HepG2 (cell line): ENCODE measurements at regions not wholly inside any gene's neighbourhood (a gene's known extent, or its start where the extent isn't known, plus 50 kb on each side); places are given as distances from the start of the nearest gene placed in this dataset.

Experiments
- ATAC-seq: fragments of 200-7000 bp; cut with Tn5 transposase; 3 replicates; pipeline ENCODE4 v1.9.1; 2020; ENCODE audit warnings: mild to moderate bottlenecking, moderate library complexity
- BruUV-seq: library from RNA; stranded (reverse); fragments of 400-500 nt; replicated peaks from 2 replicates; lab custom pipeline; 2021; lab: Mats Ljungman, UMichigan
- CTCF ChIA-PET: fragments of 300-600 bp; formaldehyde crosslinking; extraction: SDS; loops from one replicate; lab custom pipeline; 2021; ENCODE audit warnings: low total read pairs, inconsistent platforms, low intra/inter-chr PET ratio; lab: Yijun Ruan, JAX
- POLR2A ChIA-PET: fragments of 350-600 bp; sonication (Branson Sonifier 250); formaldehyde crosslinking; loops from one replicate; lab custom pipeline; 2020; ENCODE audit warnings: antibody characterized with exemption, inconsistent platforms; lab: Yijun Ruan, JAX
- DNase-seq: peaks from one replicate; pipeline ENCODE4 v3.0.0-alpha.2; 2015; ENCODE audit warnings: low spot score
- FAIRE-seq: peaks from 3 replicates; lab custom pipeline; 2011; peaks lifted over from hg19 to GRCh38; lab: Jason Lieb, UNC
- H2AFZ ChIP-seq: one replicate; pipeline ENCODE4 v1.6.1; 2011; ENCODE audit warnings: low read length, inconsistent platforms
- H3K27ac ChIP-seq: fragments of 300-600 bp; 3 replicates; pipeline ENCODE4 v1.8.0; 2011; ENCODE audit warnings: mixed run types, mild to moderate bottlenecking, mixed read lengths, low read length, inconsistent platforms; ENCODE audit not compliant: insufficient read depth; ENCODE audit errors: extremely low read length
- H3K27me3 ChIP-seq, 2 experiments: fragments of 200-600 bp in 1 of 2; 2 replicates in 1 of 2; 3 replicates in 1 of 2; pipeline versions ENCODE4 v1.6.0 to v1.8.0; 2011; ENCODE audit warnings: low read length in 2 of 2, mild to moderate bottlenecking in 2 of 2, moderate library complexity in 2 of 2, inconsistent platforms in 1 of 2; ENCODE audit not compliant: insufficient read depth in 2 of 2, control insufficient read depth in 1 of 2
- H3K36me3 ChIP-seq, 2 experiments: fragments of 200-600 bp in 1 of 2; replicated peaks in 1 of 2; 2 replicates in 1 of 2; 3 replicates in 1 of 2; pipeline versions ENCODE4 v1.5.1 to v1.8.0; 2011; ENCODE audit warnings: low read length in 2 of 2, inconsistent platforms in 1 of 2; ENCODE audit not compliant: insufficient read depth in 2 of 2, control insufficient read depth in 1 of 2
- H3K4me1 ChIP-seq: 2 replicates; pipeline ENCODE4 v1.5.1; 2012; ENCODE audit warnings: low read length, inconsistent platforms; ENCODE audit not compliant: insufficient read depth
- H3K4me2 ChIP-seq: 2 replicates; pipeline ENCODE4 v1.6.0; 2011; ENCODE audit warnings: low read depth, low read length, inconsistent platforms
- H3K4me3 ChIP-seq, 3 experiments: fragments of 200-600 bp in 1 of 3; sonication (generic), shearing (Covaris generic) in 1 of 3; replicated peaks in 1 of 3; 2 replicates each; pipeline ENCODE4 v1.5.1; 2011 to 2016; ENCODE audit warnings: low read length in 3 of 3, inconsistent platforms in 2 of 3, low read depth in 2 of 3, mild to moderate bottlenecking in 2 of 3, control low read depth in 1 of 3, mixed read lengths in 1 of 3; ENCODE audit not compliant: insufficient read depth in 1 of 3
- H3K79me2 ChIP-seq: one replicate; pipeline ENCODE4 v1.6.1; 2011; ENCODE audit warnings: low read length, inconsistent platforms; ENCODE audit not compliant: insufficient read depth
- H3K9ac ChIP-seq: 2 replicates; pipeline ENCODE4 v1.6.0; 2011; ENCODE audit warnings: mild to moderate bottlenecking, low read depth, low read length, inconsistent platforms; ENCODE audit not compliant: insufficient read depth
- H3K9me3 ChIP-seq: 2 replicates; pipeline ENCODE4 v1.5.1; 2012; ENCODE audit warnings: mild to moderate bottlenecking, low read length
- H4K20me1 ChIP-seq: 2 replicates; pipeline ENCODE4 v1.6.0; 2011; ENCODE audit warnings: inconsistent platforms, mild to moderate bottlenecking, low read length, moderate library complexity; ENCODE audit not compliant: insufficient read depth
- ATF1 ChIP-seq: IDR thresholded peaks from 2 replicates; pipeline ENCODE4 v1.6.1; 2016; ENCODE audit warnings: mild to moderate bottlenecking, control low read depth
- CTCF ChIP-seq: sonication (generic); formaldehyde crosslinking; IDR thresholded peaks from 2 replicates; pipeline ENCODE4 v1.5.0; 2020; ENCODE audit warnings: mild to moderate bottlenecking, missing genetic modification reagents, moderate library complexity
- ETV6 ChIP-seq: sonication (generic); formaldehyde crosslinking; conservative IDR thresholded peaks from 2 replicates; pipeline ENCODE4 v1.4.0; 2020; ENCODE audit warnings: missing genetic modification reagents
- HNRNPLL ChIP-seq: fragments of 200-400 bp; formaldehyde crosslinking; IDR thresholded peaks from 2 replicates; pipeline ENCODE4 v1.6.1; 2017; ENCODE audit warnings: mild to moderate bottlenecking, low read depth, low read length; ENCODE audit not compliant: poor library complexity, severe bottlenecking
- HOXD1 ChIP-seq: sonication (generic); formaldehyde crosslinking; IDR thresholded peaks from 2 replicates; pipeline ENCODE4 v1.5.0; 2020; ENCODE audit warnings: missing genetic modification reagents
- MBD4 ChIP-seq: IDR thresholded peaks from 2 replicates; pipeline ENCODE4 v1.6.1; 2012; ENCODE audit warnings: low read length, inconsistent platforms, borderline replicate concordance
- ZFAT ChIP-seq: sonication (generic); formaldehyde crosslinking; conservative IDR thresholded peaks from 2 replicates; pipeline ENCODE4 v1.8.1; 2023; ENCODE audit warnings: missing genetic modification reagents, inconsistent platforms
- ZNF615 ChIP-seq: sonication (generic); formaldehyde crosslinking; IDR thresholded peaks from 2 replicates; pipeline ENCODE4 v1.5.0; 2020; ENCODE audit warnings: mild to moderate bottlenecking, missing genetic modification reagents, borderline replicate concordance
- ZNF850 ChIP-seq: sonication (generic); formaldehyde crosslinking; conservative IDR thresholded peaks from 2 replicates; pipeline ENCODE4 v1.9.0; 2021; ENCODE audit warnings: mild to moderate bottlenecking, missing genetic modification reagents
- WGBS: methylation state at CpG from one replicate; pipeline ENCODE4 v1.1.6; 2017; ENCODE audit warnings: low lambda C conversion rate; 5-methylcytosine and 5-hydroxymethylcytosine counted together
- in situ Hi-C: cut with HindIII; loops from 2 replicates; pipeline ENCODE4 v1.10.0; 2017; ENCODE audit warnings: low pct_unique_long_range_greater_than_20kb; ENCODE audit not compliant: extremely low pct_ligation_motif_present
- intact Hi-C: fragments of 100-400 bp; cut with micrococcal nuclease; formaldehyde crosslinking; loops from one replicate; pipeline ENCODE4 v1.10.0; 2022; ENCODE audit not compliant: unreplicated experiment
- TF ChIP-seq, protein P1 (sequence below): sonication (generic); formaldehyde crosslinking; IDR thresholded peaks from 2 replicates; pipeline ENCODE4 v1.5.1; 2020; ENCODE audit warnings: missing genetic modification reagents, mild to moderate bottlenecking, borderline replicate concordance
- TF ChIP-seq, protein P2 (sequence below): fragments of 450-650 bp; IDR thresholded peaks from 2 replicates; pipeline ENCODE4 v1.6.1; 2016

GRCh38 chr3:84074767-84075166 is 884.0 kb upstream of the CADM2 start:
- no peaks in the 10 kb centered on the region for H3K9me3 ChIP-seq
- intact Hi-C loops (no loop called here), in situ Hi-C loops (no loop called here)
- FAIRE-seq: no peak
- no peak overlapping the region for H3K4me3 ChIP-seq
- TF ChIP-seq ZNF615 (CRISPR knock-in tag) (no peak), ZNF850 (CRISPR knock-in tag) (no peak), ATF1 (no peak), ZFAT (CRISPR knock-in tag) (no peak), HNRNPLL (no peak), HOXD1 (CRISPR knock-in tag) (no peak), ETV6 (CRISPR knock-in tag) (no peak)
- TF ChIP-seq, protein P1, sequence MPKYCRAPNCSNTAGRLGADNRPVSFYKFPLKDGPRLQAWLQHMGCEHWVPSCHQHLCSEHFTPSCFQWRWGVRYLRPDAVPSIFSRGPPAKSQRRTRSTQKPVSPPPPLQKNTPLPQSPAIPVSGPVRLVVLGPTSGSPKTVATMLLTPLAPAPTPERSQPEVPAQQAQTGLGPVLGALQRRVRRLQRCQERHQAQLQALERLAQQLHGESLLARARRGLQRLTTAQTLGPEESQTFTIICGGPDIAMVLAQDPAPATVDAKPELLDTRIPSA (CRISPR knock-in tag): no peak
- BruUV-seq: no TSS peak
- no peaks in the 10 kb centered on the region for H3K79me2 ChIP-seq
- H3K9ac ChIP-seq: no peak overlapping the region
- no peaks in the 10 kb centered on the region for H3K27me3 ChIP-seq
- no peaks in the 10 kb centered on the region for H3K4me1 ChIP-seq
- no peak overlapping the region for H3K27ac ChIP-seq
- H2AFZ ChIP-seq: no peak overlapping the region
- H3K4me2 ChIP-seq: no peak overlapping the region
- no peak for ATAC-seq
- ChIA-PET POLR2A (no interaction called here), CTCF (no interaction called here)
- WGBS: 0% methylated on average over 2 of the region's 2 CpGs
- DNase-seq: no peak
- H4K20me1 ChIP-seq: no peaks in the 10 kb centered on the region
- no peaks in the 10 kb centered on the region for H3K36me3 ChIP-seq

- H3K4me2 ChIP-seq: no peak overlapping the region
- no peak for DNase-seq
- no peaks in the 10 kb centered on the region for H3K36me3 ChIP-seq
- ChIA-PET POLR2A (no interaction called here), CTCF (no interaction called here)
- intact Hi-C loops (no loop called here), in situ Hi-C loops (no loop called here)
- H3K4me3 ChIP-seq: no peak overlapping the region
- H4K20me1 ChIP-seq: no peaks in the 10 kb centered on the region
- TF ChIP-seq CTCF (CRISPR knock-in tag) (peak; percentile 37), MBD4 (no peak)
- TF ChIP-seq, protein P2, sequence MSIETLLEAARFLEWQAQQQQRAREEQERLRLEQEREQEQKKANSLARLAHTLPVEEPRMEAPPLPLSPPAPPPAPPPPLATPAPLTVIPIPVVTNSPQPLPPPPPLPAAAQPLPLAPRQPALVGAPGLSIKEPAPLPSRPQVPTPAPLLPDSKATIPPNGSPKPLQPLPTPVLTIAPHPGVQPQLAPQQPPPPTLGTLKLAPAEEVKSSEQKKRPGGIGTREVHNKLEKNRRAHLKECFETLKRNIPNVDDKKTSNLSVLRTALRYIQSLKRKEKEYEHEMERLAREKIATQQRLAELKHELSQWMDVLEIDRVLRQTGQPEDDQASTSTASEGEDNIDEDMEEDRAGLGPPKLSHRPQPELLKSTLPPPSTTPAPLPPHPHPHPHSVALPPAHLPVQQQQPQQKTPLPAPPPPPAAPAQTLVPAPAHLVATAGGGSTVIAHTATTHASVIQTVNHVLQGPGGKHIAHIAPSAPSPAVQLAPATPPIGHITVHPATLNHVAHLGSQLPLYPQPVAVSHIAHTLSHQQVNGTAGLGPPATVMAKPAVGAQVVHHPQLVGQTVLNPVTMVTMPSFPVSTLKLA: peak; percentile 44
- no TSS peak for BruUV-seq
- no peaks in the 10 kb centered on the region for H3K79me2 ChIP-seq
- H3K9ac ChIP-seq: no peak overlapping the region
- 14% methylated on average over 3 of the region's 3 CpGs for WGBS
- no peak for FAIRE-seq
- no peak overlapping the region for H3K27ac ChIP-seq
- H3K27me3 ChIP-seq: no peaks in the 10 kb centered on the region
- peak; percentile 51; the same call in 1 of the 3 replicates for ATAC-seq
- no peak overlapping the region for H2AFZ ChIP-seq
- no peaks in the 10 kb centered on the region for H3K9me3 ChIP-seq
- H3K4me1 ChIP-seq: no peaks in the 10 kb centered on the region
These were observed 881.3 kb upstream of the CADM2 start for GRCh38 chr3:84077479-84077878.
